ENCODE measurements at regions not wholly inside any gene's neighbourhood (a gene's known extent, or its start where the extent isn't known, plus 50 kb on each side); places are given as distances from the start of the nearest gene placed in this dataset.

GRCh38 chr2:341017-341542 is 53.2 kb upstream of the ALKAL2 start:
- TF ChIP-seq FOXM1 (IDR thresholded peaks at IDR 0.05; ENCODE audit: borderline replicate concordance) (no peak), FOXK2 (IDR thresholded peaks at IDR 0.05) (no peak), LEF1 (IDR thresholded peaks at IDR 0.05; ENCODE audit: borderline replicate concordance) (no peak), NFRKB (IDR thresholded peaks at IDR 0.05) (no peak), ELF4 (IDR thresholded peaks at IDR 0.05) (no peak), BHLHE40 (IDR thresholded peaks at IDR 0.05; ENCODE audit: borderline replicate concordance) (no peak), ZNF384 (IDR thresholded peaks at IDR 0.05) (no peak), PKNOX1 (IDR thresholded peaks at IDR 0.05) (no peak), CTBP1 (IDR thresholded peaks at IDR 0.05; ENCODE audit: borderline replicate concordance) (no peak), TARDBP (IDR thresholded peaks at IDR 0.05) (no peak)
- no peak for DNase-seq (ENCODE audit: extremely low spot score)
- POLR2A ChIA-PET: no interaction called here
- CTCF ChIA-PET: no interaction called here

All from HEK293T (cell line).